KMS-11 (cell line): ENCODE measurements at regions not wholly inside any gene's neighbourhood (a gene's known extent, or its start where the extent isn't known, plus 50 kb on each side); places are given as distances from the start of the nearest gene placed in this dataset.
"Not testable (repeated sequence)": the region's sequence is repeated elsewhere in the genome, so short reads cannot be mapped to it uniquely, and the experiment has no call there.

Experiments
- H2AFZ ChIP-seq: fragments of 200-600 bp; sonication (generic); 2 replicates; pipeline ENCODE4 v1.6.1; 2016; ENCODE audit warnings: antibody characterized with exemption, mixed run types, low read depth
- H3K27ac ChIP-seq: fragments of 200-600 bp; sonication (generic); 2 replicates; pipeline ENCODE4 v1.6.1; 2016; ENCODE audit warnings: mild to moderate bottlenecking, mixed run types
- H3K27me3 ChIP-seq: fragments of 200-600 bp; sonication (generic); 2 replicates; pipeline ENCODE4 v1.6.1; 2017; ENCODE audit warnings: mild to moderate bottlenecking, low read depth, mixed run types, moderate library complexity; ENCODE audit not compliant: insufficient read depth
- H3K36me3 ChIP-seq: fragments of 200-600 bp; sonication (generic); 2 replicates; pipeline ENCODE4 v1.6.1; 2017; ENCODE audit warnings: mild to moderate bottlenecking, mixed run types; ENCODE audit not compliant: insufficient read depth
- H3K4me1 ChIP-seq: fragments of 200-600 bp; sonication (generic); 2 replicates; pipeline ENCODE4 v1.6.1; 2016; ENCODE audit warnings: mild to moderate bottlenecking, low read depth, mixed run types; ENCODE audit not compliant: poor library complexity, severe bottlenecking
- H3K4me2 ChIP-seq: fragments of 200-600 bp; sonication (generic); 2 replicates; pipeline ENCODE4 v1.7.0; 2016; ENCODE audit warnings: mild to moderate bottlenecking, mixed run types
- H3K4me3 ChIP-seq: fragments of 200-600 bp; sonication (generic); IDR thresholded peaks from 2 replicates; pipeline ENCODE4 v1.6.1; 2017; ENCODE audit warnings: low read depth, low read length, mixed read lengths; ENCODE audit not compliant: insufficient read depth
- H3K79me2 ChIP-seq: fragments of 200-600 bp; sonication (generic); 2 replicates; pipeline ENCODE4 v1.6.1; 2016; ENCODE audit warnings: low read depth, mixed run types; ENCODE audit not compliant: insufficient read depth
- H3K9ac ChIP-seq: fragments of 200-600 bp; sonication (generic); 2 replicates; pipeline ENCODE4 v1.6.1; 2016; ENCODE audit warnings: mild to moderate bottlenecking, mixed run types
- H4K20me1 ChIP-seq: fragments of 200-600 bp; sonication (generic); 2 replicates; pipeline ENCODE4 v1.6.1; 2016; ENCODE audit warnings: mild to moderate bottlenecking, mixed run types; ENCODE audit not compliant: insufficient read depth
- TF ChIP-seq, protein P1 (sequence below): fragments of 200-600 bp; sonication (generic); conservative IDR thresholded peaks from 2 replicates; pipeline ENCODE4 v1.6.1; 2017; ENCODE audit warnings: low read depth, mild to moderate bottlenecking, antibody characterized with exemption, low read length, moderate library complexity, mixed read lengths

DNA sequence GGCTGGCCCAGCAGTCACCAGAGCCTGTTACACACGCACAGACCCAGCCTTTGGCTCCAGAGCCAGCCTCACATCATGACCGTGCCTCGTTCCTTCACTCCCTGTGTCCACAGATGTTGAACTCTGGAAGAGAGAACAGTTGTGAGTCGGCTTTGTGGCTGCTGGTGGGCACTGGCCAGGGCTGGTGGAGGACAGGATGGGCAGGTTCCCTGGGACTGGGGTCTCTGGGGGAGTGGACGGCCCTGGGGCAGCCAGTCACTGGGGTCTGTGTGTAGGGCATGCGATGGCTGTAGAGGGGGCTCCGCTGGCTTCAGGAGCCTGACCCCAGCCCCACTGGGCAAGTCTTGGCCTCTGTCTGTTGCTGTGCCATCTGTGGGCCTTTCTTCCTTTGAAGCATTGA, 1070.1 kb downstream of the BRD1 start:
- Histone ChIP-seq H3K36me3 (no peaks in the 10 kb centered on the region), H3K79me2 (no peaks in the 10 kb centered on the region), H3K27me3 (no peaks in the 10 kb centered on the region), H3K9ac (no peak overlapping the region), H3K4me2 (no peak overlapping the region), H3K4me3 (no peak overlapping the region), H3K4me1 (no peaks in the 10 kb centered on the region), H2AFZ (no peak overlapping the region), H4K20me1 (no peaks in the 10 kb centered on the region), H3K27ac (no peak overlapping the region)
- TF ChIP-seq, protein P1, sequence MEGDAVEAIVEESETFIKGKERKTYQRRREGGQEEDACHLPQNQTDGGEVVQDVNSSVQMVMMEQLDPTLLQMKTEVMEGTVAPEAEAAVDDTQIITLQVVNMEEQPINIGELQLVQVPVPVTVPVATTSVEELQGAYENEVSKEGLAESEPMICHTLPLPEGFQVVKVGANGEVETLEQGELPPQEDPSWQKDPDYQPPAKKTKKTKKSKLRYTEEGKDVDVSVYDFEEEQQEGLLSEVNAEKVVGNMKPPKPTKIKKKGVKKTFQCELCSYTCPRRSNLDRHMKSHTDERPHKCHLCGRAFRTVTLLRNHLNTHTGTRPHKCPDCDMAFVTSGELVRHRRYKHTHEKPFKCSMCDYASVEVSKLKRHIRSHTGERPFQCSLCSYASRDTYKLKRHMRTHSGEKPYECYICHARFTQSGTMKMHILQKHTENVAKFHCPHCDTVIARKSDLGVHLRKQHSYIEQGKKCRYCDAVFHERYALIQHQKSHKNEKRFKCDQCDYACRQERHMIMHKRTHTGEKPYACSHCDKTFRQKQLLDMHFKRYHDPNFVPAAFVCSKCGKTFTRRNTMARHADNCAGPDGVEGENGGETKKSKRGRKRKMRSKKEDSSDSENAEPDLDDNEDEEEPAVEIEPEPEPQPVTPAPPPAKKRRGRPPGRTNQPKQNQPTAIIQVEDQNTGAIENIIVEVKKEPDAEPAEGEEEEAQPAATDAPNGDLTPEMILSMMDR = no peak

DNA sequence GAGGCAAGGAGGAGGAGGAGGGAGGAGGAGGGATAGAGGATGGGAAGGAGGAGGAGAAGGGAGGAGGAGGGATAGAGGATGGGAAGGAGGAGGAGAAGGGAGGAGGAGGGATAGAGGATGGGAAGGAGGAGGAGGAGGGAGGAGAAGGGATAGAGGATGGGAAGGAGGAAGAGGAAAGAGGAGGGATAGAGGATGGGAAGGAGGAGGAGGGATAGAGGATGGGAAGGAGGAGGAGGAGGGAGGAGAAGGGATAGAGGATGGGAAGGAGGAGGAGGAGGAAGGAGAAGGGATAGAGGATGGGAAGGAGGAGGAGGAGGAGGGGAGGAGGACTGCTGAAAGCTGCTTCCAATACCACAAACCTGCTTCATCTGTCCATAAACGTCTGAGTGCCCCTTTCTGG, 1070.5 kb downstream of the BRD1 start:
- not testable (repeated sequence) for H3K4me3 ChIP-seq, H4K20me1 ChIP-seq, H3K27ac ChIP-seq, H2AFZ ChIP-seq, H3K79me2 ChIP-seq, H3K4me1 ChIP-seq, H3K36me3 ChIP-seq, H3K27me3 ChIP-seq, H3K4me2 ChIP-seq, H3K9ac ChIP-seq

DNA sequence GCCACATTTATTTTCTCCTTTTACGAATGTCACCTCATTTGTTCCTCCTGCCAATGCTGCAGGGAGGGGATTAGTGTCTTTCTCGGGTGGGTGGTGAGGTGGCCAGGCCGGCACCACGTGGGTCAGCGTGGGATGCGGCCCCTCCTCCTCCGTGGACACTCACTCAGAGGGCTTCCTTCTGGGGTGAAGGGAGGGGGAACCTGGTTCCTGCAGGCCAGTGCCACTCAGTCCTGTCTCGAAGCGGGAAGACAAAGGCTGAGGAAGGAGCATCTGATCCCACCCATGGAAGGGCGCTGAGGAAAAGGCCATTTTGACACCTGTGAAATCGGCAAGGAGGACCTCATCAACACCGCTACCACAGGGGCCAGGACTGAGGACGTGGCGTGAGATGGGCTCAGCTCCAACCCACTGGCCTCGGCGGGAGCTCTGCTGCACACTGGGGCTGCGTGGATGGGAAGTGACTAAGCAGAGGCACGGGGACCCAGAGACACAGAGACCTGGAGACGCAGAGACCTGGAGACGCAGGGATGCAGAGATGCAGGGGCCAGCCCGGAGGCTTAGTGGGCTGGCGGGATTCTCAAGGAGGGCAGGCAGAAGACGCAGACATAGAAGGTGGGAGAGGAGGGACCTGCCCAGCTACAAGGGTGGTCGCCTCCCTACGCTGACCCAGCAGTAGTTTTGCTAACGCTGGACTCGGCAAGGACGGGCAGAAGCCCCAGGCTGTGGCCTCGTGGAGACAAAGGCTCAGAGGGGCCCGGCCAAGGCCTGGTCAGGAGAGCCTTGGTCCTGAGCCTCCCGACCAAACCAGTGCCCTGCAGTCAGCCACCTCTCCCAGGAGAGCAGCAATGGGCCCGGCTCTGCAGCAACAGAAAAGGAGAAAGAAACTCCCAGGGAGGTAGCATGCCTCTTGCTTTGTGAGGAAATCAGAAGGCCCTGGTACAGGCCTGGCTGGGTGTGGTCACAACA, 1071.2 kb downstream of the BRD1 start:
- Histone ChIP-seq H3K4me3 (no peak overlapping the region), H3K4me2 (no peak overlapping the region), H3K9ac (no peak overlapping the region), H3K4me1 (no peaks in the 10 kb centered on the region), H4K20me1 (no peaks in the 10 kb centered on the region), H3K27me3 (no peaks in the 10 kb centered on the region), H2AFZ (no peak overlapping the region), H3K36me3 (no peaks in the 10 kb centered on the region), H3K79me2 (no peaks in the 10 kb centered on the region), H3K27ac (no peak overlapping the region)
- TF ChIP-seq, protein P1 = no peak

DNA sequence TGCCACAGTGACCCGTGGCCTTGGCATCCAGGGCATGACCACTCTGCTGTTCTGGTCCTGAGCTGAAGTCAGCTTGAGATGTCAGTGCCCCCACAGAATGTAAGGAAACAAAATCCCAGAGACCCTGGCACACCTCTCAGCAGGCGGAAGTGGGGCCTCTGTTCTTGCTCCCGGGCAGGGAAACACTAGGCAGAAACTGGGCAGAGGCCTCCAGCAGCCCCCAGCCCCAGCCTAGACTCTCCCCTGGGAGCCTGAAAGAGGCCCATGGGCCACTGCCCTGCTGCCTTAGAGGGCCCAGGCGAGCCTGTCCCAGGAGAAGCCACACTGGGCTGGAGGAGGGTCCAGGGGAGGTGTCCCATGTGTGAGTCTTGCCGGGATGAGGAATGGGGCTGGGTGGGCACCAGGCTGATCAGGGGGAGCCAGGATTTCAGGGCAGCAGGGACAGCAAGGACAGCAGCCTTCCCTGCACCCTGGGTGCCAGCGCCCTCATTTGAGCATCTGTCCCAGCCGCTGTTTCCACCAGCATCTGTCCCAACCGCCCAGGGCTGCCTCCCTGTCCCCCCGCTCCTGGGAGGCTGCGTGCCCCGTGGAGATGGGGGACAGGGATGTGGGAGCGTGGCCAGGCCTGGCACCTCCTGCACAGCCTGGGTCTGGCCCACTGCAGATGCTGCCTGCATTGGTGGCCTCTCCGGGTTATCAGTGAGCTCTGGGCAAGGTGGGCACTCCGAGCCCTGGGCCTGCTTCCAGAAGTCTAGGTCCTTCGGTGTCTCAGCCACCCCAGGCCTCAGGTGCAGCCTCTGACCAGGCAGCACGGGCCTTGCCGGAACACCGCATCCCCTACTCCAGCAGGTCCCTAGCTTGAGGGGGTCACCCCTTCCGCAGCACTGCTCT, 1072.4 kb downstream of the BRD1 start:
- Histone ChIP-seq H3K4me3 (no peak overlapping the region), H3K27ac (no peak overlapping the region), H3K36me3 (no peaks in the 10 kb centered on the region), H3K79me2 (no peaks in the 10 kb centered on the region), H3K4me2 (no peak overlapping the region), H3K9ac (no peak overlapping the region), H2AFZ (no peak overlapping the region), H3K4me1 (no peaks in the 10 kb centered on the region), H4K20me1 (no peaks in the 10 kb centered on the region), H3K27me3 (no peaks in the 10 kb centered on the region)
- TF ChIP-seq, protein P1 = no peak
